Renal pelvis (tissue), 1 donor: ENCODE measurements at regions not wholly inside any gene's neighbourhood (a gene's known extent, or its start where the extent isn't known, plus 50 kb on each side); places are given as distances from the start of the nearest gene placed in this dataset.

Experiments used
- DNase-seq: peaks from one replicate; pipeline ENCODE4 v3.0.0-alpha.2; 2013

GRCh38 chr15:70160803-70161565 is 63.3 kb upstream of the TLE3 start:
- DNase-seq: no peak

- DNase-seq: no peak
Measured at GRCh38 chr15:70160267-70160666, 62.5 kb upstream of the TLE3 start.

- no peak for DNase-seq
Measured at GRCh38 chr15:70159713-70160009, 61.9 kb upstream of the TLE3 start.

GRCh38 chr15:70159001-70159712 is 61.4 kb upstream of the TLE3 start:
- DNase-seq: no peak

GRCh38 chr15:70158309-70159000 is 60.7 kb upstream of the TLE3 start:
- no peak for DNase-seq

GRCh38 chr15:70156671-70157271 is 59.1 kb upstream of the TLE3 start:
- no peak for DNase-seq

GRCh38 chr15:70154718-70155347 is 57.1 kb upstream of the TLE3 start:
- DNase-seq: no peak

- no peak for DNase-seq
Measured at GRCh38 chr15:70153921-70154717, 56.4 kb upstream of the TLE3 start.

- DNase-seq: no peak
Measured at GRCh38 chr15:70152070-70152480, 54.4 kb upstream of the TLE3 start.

- DNase-seq: no peak
Measured at GRCh38 chr15:70151462-70151861, 53.7 kb upstream of the TLE3 start.

- DNase-seq: no peak
Measured at GRCh38 chr15:70151003-70151402, 53.3 kb upstream of the TLE3 start.

- DNase-seq: no peak
Measured at GRCh38 chr15:70150405-70150747, 52.7 kb upstream of the TLE3 start.

GRCh38 chr15:70149667-70150404 is 52.1 kb upstream of the TLE3 start:
- DNase-seq: no peak

- no peak for DNase-seq
Measured at GRCh38 chr15:70147778-70148177, 50.1 kb upstream of the TLE3 start.
